ENCODE measurements at regions not wholly inside any gene's neighbourhood (a gene's known extent, or its start where the extent isn't known, plus 50 kb on each side); places are given as distances from the start of the nearest gene placed in this dataset.
A peak's percentile ranks its signal among the peaks of the same experiment; 100 is the strongest.
"Not testable (repeated sequence)": the region's sequence is repeated elsewhere in the genome, so short reads cannot be mapped to it uniquely, and the experiment has no call there.

DNA sequence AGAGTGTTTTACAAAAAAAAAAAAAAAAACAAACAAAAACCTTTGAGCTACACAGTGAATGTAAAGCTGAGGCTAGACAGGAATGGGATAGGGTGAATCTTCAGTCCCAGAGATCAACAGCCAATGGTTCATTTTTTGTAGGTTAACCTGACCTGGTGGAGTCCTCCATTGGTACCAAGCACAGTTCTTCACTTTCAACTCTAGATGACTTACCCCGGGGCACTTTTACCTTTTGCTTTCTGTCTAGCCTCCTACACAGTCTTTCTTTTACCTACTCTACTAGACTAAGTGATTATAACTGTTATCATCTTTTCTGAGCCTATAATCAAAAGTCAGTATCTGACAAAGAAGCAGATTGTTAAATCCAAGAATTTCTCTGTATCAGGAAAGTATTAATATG, 50.9 kb downstream of the ANXA2R start:
- DNase-seq (ENCODE audit: low spot score): no peak

DNA sequence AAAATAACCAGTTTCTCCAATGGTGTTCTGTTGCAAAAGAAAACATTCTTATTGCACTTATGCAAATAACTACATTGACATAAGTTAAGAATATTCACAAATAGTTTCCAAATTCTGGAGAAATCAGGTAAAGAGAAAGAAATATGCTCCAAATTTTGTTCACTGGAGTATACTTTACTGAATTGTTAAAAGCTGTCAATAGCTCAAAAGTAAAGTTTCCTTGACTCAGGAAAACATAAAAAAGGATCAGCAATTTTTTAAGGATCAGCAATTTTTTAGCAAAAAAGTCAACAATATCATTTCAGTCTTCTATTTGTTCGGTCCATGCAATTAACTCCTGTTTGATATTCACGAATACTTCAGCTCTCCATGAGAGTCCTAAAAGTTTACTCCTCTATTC, 51.6 kb downstream of the ANXA2R start:
- no peak for DNase-seq (ENCODE audit: low spot score)

DNA sequence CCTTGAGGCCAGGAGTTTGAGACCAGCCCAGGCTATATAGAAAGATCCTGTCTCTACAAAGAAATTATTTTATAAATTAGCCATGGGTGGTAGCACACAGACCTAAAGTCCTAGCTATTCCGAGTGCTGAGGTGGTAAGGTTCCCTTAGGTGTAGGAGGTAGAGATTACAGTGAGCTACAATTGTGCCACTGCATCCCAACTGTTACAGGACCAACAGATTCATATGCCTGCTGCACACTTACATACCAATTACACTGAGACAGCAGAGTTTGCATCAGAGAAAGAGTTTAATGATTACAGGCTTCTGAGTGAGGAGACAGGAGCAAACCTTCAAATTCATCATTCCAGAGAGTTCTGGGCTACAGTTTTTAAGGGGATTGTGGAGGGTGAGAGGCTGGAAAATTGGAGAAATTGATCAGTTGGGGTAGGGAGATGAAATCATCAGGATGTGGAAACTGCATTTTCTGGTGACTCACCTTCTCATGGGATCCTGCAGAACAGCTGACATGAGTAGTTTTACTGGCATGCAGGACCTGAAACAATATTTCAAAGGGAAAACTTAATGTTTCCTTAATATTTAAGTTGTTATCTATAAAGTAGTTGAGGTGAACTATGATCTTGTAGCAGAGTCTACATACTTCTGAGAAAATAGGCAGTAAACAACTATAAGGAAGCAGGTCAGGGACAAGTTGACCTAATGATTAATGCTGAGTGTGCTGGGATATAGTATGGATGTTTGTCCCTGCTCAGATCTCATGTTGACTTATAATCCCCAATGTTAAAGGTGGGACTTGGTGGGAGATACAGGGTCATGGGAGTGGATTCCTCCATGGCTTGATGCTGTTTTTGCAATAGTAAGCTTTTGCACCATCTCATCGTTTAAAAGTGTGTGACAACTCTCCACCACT, 54.7 kb downstream of the ANXA2R start:
- peak; percentile 55 for DNase-seq (ENCODE audit: low spot score)

DNA sequence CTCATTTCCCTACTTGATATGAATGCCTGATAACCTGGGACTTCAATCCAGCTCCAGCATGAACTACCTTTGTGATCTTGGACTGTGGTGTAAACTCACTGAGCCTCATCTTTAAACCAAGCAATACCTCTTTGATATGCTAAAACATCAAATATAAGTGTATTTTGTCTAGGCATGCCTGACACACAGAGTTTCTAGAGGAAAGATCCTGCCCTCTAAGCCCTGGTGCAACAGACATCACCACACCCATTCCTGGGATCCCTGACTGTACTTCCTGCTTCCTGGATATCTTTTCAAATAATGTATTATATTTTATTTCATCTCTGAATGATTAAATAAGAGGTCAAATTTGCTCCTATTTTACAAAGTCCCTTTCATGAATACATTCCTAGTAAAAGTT, 55.8 kb downstream of the ANXA2R start:
- no peak for DNase-seq (ENCODE audit: low spot score)

GRCh38 chr5:42982107-42982622, 58.0 kb downstream of the ANXA2R start:
- no peak for DNase-seq (ENCODE audit: low spot score)

GRCh38 chr5:42981417-42982106, 58.6 kb downstream of the ANXA2R start:
- DNase-seq (ENCODE audit: low spot score): not testable (repeated sequence)

DNA sequence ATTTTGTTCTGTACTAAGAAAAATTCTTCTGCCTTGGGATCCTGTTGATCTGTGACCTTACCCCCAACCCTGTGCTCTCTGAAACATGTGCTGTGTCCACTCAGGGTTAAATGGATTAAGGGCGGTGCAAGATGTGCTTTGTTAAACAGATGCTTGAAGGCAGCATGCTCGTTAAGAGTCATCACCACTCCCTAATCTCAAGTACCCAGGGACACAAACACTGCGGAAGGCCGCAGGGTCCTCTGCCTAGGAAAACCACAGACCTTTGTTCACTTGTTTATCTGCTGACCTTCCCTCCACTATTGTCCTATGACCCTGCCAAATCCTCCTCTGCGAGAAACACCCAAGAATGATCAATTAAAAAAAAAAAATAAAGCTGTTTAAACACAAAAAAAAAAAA, 59.1 kb downstream of the ANXA2R start:
- DNase-seq (ENCODE audit: low spot score): not testable (repeated sequence)

DNA sequence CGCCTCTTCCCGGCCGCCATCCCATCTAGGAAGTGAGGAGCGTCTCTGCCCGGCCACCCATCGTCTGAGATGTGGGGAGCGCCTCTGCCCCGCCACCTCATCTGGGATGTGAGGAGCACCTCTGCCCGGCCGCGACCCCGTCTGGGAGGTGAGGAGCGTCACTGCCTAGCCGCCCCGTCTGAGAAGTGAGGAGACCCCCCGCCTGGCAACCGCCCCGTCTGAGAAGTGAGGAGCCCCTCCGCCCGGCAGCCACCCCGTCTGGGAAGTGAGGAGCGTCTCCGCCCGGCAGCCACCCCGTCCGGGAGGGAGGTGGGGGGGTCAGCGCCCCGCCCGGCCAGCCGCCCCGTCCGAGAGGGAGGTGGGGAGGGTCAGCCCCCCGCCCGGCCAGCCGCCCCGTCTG, 59.7 kb downstream of the ANXA2R start:
- not testable (repeated sequence) for DNase-seq (ENCODE audit: low spot score)

- DNase-seq (ENCODE audit: low spot score): not testable (repeated sequence)
Observed at GRCh38 chr5:42979242-42979641, 60.9 kb downstream of the ANXA2R start.

DNA sequence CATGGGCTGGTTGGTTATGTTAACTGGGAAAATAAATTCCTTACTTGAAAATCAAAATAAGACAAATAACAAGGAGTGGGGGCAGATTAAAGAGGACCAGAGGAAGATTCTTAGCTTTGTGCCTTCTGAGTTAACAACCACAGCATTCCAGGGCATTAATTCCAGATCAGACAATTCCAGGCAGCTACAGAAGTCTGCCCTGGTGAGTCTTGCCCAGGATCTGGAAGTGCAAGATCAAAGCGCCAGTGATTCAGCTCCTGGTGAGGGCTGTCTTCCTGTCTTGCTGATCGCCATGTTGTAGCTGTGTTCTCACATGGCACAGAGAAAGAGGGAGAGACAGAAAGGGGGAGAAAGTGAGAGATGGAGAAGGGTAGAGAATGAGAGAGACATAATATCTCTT, 65.6 kb downstream of the ANXA2R start:
- DNase-seq (ENCODE audit: low spot score): peak; percentile 31

DNA sequence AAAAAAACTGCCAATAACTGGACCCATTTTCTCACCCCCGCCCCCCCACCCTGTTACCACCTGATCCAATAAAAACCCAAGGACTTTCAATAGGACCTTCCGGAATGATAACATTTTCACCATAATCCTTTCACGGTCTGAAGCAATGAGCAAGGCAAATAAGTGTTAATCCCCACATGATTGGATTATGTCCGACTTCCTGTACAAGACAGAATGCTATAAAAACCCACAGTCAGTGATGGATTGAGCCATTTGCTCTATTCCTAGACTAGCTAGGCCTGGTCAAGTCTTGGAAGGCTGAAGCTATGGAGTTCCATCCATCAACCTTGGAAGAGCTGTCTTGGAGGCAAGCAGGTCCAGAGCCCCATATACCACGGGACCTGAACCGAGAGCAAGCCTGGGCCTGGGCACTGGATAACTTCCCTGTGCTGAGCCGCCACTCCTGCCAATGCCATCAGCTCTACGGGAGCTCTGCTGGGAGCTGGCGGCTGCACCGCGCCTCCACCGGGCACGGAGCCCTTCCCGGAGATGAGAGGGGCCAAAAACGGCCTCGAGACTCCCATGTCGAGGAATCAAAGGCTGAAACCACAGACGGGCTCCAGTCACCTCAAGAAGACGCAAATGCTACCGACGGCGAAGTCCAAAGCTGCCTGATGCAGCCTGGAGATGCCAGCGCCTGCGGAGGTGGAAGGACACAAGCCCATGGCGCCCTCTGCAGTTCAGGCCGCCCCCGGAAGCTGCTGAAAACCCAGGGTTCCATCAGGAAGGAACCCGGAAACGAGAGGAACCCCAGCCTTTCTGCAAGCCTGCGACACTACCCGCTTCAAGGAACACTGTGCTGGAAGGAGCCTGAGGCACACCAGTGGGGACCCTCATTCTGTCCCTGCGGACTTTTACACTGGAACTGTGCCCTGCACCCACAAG, 69.2 kb downstream of the ANXA2R start:
- DNase-seq (ENCODE audit: low spot score): no peak

GRCh38 chr5:42965934-42966333, 74.2 kb downstream of the ANXA2R start:
- DNase-seq (ENCODE audit: low spot score): no peak

DNA sequence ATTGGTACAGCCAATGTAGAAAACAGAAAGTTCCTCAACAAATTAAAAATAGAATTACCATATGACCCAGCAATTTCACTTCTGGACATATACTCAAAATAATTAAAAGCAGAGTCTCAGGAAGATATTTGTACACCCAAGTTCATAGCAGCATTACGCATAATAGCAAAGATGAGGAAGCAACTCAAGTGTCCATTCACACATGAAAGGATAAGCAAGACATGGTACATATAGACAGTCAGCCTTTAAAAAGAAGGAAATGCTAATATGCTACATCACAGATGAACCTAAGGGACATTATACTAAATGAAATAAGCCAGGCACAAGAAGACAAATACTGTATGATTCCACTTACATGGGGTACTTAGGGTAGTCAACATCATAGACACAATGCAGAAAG, 76.7 kb downstream of the ANXA2R start:
- no peak for DNase-seq (ENCODE audit: low spot score)

- no peak for DNase-seq (ENCODE audit: low spot score)
Observed at GRCh38 chr5:42962124-42962523, 78.0 kb downstream of the ANXA2R start.

- DNase-seq (ENCODE audit: low spot score): no peak
Observed at GRCh38 chr5:42960506-42960905, 79.6 kb downstream of the ANXA2R start.

DNA sequence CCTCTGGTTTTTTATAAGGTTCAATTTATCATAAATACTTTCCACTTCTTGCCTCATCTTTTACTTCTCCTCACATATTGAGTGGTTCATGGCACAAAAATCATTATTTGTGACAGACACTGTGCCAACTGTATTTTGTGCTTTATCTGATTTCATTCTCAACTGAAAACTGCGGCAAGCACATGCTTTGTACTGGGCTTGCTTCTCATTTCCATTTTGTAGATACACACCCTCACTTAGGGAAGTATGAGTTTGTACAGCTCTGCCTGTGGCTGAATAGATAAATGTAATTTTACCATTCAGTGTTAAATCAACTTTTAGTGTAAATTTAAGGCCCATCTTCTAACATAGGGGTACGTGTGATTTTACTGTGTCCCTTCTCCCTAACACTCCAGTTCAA, 83.6 kb downstream of the ANXA2R start:
- no peak for DNase-seq (ENCODE audit: low spot score)

GRCh38 chr5:42953041-42953440, 87.1 kb downstream of the ANXA2R start:
- no peak for DNase-seq (ENCODE audit: low spot score)

DNA sequence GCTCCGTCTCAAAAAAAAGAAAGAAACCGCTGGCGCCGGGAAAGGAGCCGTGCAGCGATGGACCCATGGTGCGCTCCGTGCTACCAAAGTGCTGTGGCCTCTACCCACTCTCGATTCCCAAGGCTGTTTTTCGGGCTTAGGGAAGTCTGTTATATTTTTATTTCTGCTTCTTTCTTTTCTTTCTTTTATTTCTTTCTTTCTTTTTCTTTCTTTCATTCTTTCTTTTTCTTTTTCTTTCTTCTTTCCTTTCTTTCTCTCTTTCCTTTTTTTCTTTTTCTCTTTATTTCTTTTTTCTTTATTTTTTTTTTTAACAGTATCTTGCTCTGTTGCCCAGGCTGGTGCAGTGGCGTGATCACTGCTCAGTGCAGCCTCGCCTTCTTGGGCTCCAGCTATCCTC, 87.5 kb downstream of the ANXA2R start:
- DNase-seq (ENCODE audit: low spot score): no peak

GRCh38 chr5:42951293-42951840, 88.8 kb downstream of the ANXA2R start:
- DNase-seq (ENCODE audit: low spot score): peak; percentile 34

DNA sequence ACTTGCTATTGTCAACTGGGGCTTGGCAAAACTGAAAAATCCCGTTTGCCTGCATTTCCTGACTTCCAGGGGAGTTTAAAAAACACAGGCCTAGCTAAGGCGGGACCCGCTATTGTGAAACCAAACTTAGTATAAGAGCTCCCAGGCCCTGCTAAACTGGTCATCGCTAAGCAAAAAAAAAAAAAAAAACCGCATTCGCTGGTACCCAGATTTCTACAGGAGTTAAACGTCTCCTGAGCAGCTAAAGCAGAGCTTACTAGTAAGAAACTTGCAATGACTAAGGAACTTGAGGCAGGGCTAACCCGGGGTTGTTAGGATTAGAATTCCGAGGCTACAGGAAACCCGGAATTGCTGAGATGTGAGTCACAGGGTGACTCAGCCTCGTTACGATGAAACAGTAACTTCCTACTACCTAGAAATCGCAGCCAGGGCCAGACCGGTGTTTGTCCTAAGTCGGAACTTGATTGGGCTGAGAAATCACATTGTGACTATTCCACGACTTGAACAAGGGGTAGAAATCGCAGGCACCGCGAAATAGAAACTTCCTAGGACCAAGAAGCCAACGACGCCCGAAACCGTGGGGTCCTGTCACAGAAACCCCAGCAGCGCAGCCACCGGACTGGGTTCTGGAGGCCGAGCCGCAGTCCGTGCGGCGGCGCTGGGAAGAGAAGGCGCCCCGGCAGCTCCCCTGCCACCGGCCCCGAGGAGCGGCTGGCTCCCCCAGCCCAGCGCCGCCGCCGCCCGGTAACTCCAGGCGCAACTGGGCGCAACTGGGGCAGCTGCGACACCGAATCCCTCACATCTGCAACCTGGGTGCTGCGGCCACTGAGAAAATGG, 89.4 kb downstream of the ANXA2R start:
- DNase-seq (ENCODE audit: low spot score): peak; percentile 96

GRCh38 chr5:42950116-42950455, 90.0 kb downstream of the ANXA2R start:
- DNase-seq (ENCODE audit: low spot score): no peak

Data from AG08395 (cell line).